IMR-90 (cell line): ENCODE measurements at regions not wholly inside any gene's neighbourhood (a gene's known extent, or its start where the extent isn't known, plus 50 kb on each side); places are given as distances from the start of the nearest gene placed in this dataset.

Source experiments
- ATAC-seq: fragments of 200-7000 bp; cut with Tn5 transposase; 2 replicates; pipeline ENCODE4 v1.9.1; 2020; ENCODE audit warnings: low read depth, mild to moderate bottlenecking, moderate library complexity
- BruUV-seq: library from RNA; stranded (reverse); fragments of 400-500 nt; replicated peaks from 2 replicates; lab custom pipeline; 2021; lab: Mats Ljungman, UMichigan
- CTCF ChIA-PET: fragments of 300-600 bp; formaldehyde crosslinking; extraction: SDS; loops from one replicate; lab custom pipeline; 2021; ENCODE audit warnings: antibody characterized with exemption; lab: Yijun Ruan, JAX
- POLR2A ChIA-PET: fragments of 300-600 bp; sonication (Branson Sonifier 250); formaldehyde crosslinking; loops from one replicate; lab custom pipeline; 2022; ENCODE audit warnings: antibody characterized with exemption; ENCODE audit not compliant: unreplicated experiment; lab: Charles Lee
- DNase-seq: peaks from one replicate; pipeline ENCODE4 v3.0.0; 2013
- H2AFZ ChIP-seq: replicated peaks from 2 replicates; pipeline ENCODE3; 2013; ENCODE audit warnings: low read length, mild to moderate bottlenecking; ENCODE audit not compliant: poor library complexity
- H2AK5ac ChIP-seq: 2 replicates; pipeline ENCODE4 v1.6.1; 2013; ENCODE audit warnings: low read depth, low read length, inconsistent platforms
- H2AK9ac ChIP-seq: replicated peaks from 2 replicates; pipeline ENCODE3; 2013; ENCODE audit warnings: mild to moderate bottlenecking, low read depth, low read length, moderate library complexity; ENCODE audit not compliant: poor library complexity
- H2BK120ac ChIP-seq: 2 replicates; pipeline ENCODE4 v1.6.1; 2013; ENCODE audit warnings: low read depth, low read length, inconsistent platforms
- H2BK15ac ChIP-seq: 3 replicates; pipeline ENCODE4 v1.6.1; 2013; ENCODE audit warnings: low read depth, low read length, inconsistent platforms
- H2BK20ac ChIP-seq: 2 replicates; pipeline ENCODE4 v1.6.1; 2013; ENCODE audit warnings: low read depth, mild to moderate bottlenecking, inconsistent platforms, low read length, moderate library complexity
- H2BK5ac ChIP-seq: 2 replicates; pipeline ENCODE4 v1.6.1; 2013; ENCODE audit warnings: mild to moderate bottlenecking, low read depth, low read length, inconsistent platforms; ENCODE audit not compliant: poor library complexity, severe bottlenecking
- H3K14ac ChIP-seq: replicated peaks from 2 replicates; pipeline ENCODE4 v1.6.1; 2013; ENCODE audit warnings: low read depth, low read length, inconsistent platforms
- H3K18ac ChIP-seq: 2 replicates; pipeline ENCODE4 v1.6.1; 2013; ENCODE audit warnings: low read depth, low read length, control low read depth
- H3K23ac ChIP-seq: 2 replicates; pipeline ENCODE4 v1.6.1; 2013; ENCODE audit warnings: low read depth, low read length, inconsistent platforms
- H3K27ac ChIP-seq: 2 replicates; pipeline ENCODE4 v1.5.1; 2013; ENCODE audit warnings: mild to moderate bottlenecking, control low read depth, low read length; ENCODE audit not compliant: insufficient read depth
- H3K27me3 ChIP-seq: 2 replicates; pipeline ENCODE4 v1.6.1; 2013; ENCODE audit warnings: low read length; ENCODE audit not compliant: control insufficient read depth, insufficient read depth
- H3K36me3 ChIP-seq: 2 replicates; pipeline ENCODE4 v1.6.1; 2013; ENCODE audit warnings: low read length, mixed read lengths; ENCODE audit not compliant: control insufficient read depth, insufficient read depth
- H3K4ac ChIP-seq: 2 replicates; pipeline ENCODE4 v1.6.1; 2013; ENCODE audit warnings: low read depth, low read length, inconsistent platforms
- H3K4me1 ChIP-seq: 2 replicates; pipeline ENCODE4 v1.6.1; 2013; ENCODE audit warnings: low read length, mixed read lengths; ENCODE audit not compliant: control insufficient read depth, insufficient read depth
- H3K4me2 ChIP-seq: 2 replicates; pipeline ENCODE4 v1.6.1; 2013; ENCODE audit warnings: low read depth, mild to moderate bottlenecking, control low read depth, low read length, moderate library complexity
- H3K4me3 ChIP-seq: 2 replicates; pipeline ENCODE4 v1.5.1; 2013; ENCODE audit warnings: low read depth, mild to moderate bottlenecking, control low read depth, low read length, moderate library complexity; ENCODE audit not compliant: insufficient read depth
- H3K56ac ChIP-seq: 2 replicates; pipeline ENCODE4 v1.6.1; 2013; ENCODE audit warnings: low read length, inconsistent platforms; ENCODE audit not compliant: insufficient read depth; ENCODE audit errors: extremely low read depth
- H3K79me1 ChIP-seq, 2 experiments: 2 replicates each; pipeline ENCODE4 v1.6.1; 2013; ENCODE audit warnings: low read length in 2 of 2, inconsistent platforms in 1 of 2, low read depth in 1 of 2
- H3K9ac ChIP-seq: 2 replicates; pipeline ENCODE4 v1.6.1; 2013; ENCODE audit warnings: low read depth, low read length, control low read depth
- H3K9me1 ChIP-seq: 2 replicates; pipeline ENCODE4 v1.6.1; 2013; ENCODE audit warnings: low read length, inconsistent platforms; ENCODE audit not compliant: insufficient read depth
- H3K9me3 ChIP-seq: 2 replicates; pipeline ENCODE4 v1.6.1; 2013; ENCODE audit warnings: low read length; ENCODE audit not compliant: control insufficient read depth, insufficient read depth
- H4K20me1 ChIP-seq: 2 replicates; pipeline ENCODE4 v1.6.1; 2013; ENCODE audit warnings: low read length, inconsistent platforms; ENCODE audit not compliant: insufficient read depth
- H4K5ac ChIP-seq: 2 replicates; pipeline ENCODE4 v1.6.1; 2013; ENCODE audit warnings: mild to moderate bottlenecking, low read depth, low read length, control low read depth
- H4K8ac ChIP-seq, 2 experiments: 2 replicates each; pipeline ENCODE4 v1.6.1; 2013; ENCODE audit warnings: low read depth in 2 of 2, low read length in 2 of 2, control low read depth in 1 of 2, inconsistent platforms in 1 of 2
- H4K91ac ChIP-seq: 2 replicates; pipeline ENCODE4 v1.6.1; 2013; ENCODE audit warnings: low read depth, low read length, inconsistent platforms; ENCODE audit not compliant: insufficient read depth
- BHLHE40 ChIP-seq: fragments of 150-350 bp; IDR thresholded peaks from 2 replicates; pipeline ENCODE4 v1.6.1; 2016; ENCODE audit warnings: mild to moderate bottlenecking, low read depth, low read length
- CEBPB ChIP-seq: IDR thresholded peaks from 2 replicates; pipeline ENCODE4 v1.6.1; 2012; ENCODE audit warnings: low read depth, low read length, improper control_type of control experiment
- CHD1 ChIP-seq: IDR thresholded peaks from 2 replicates; pipeline ENCODE4 v1.6.1; 2012; ENCODE audit warnings: low read depth, low read length, improper control_type of control experiment
- CTCF ChIP-seq: conservative IDR thresholded peaks from 2 replicates; pipeline ENCODE4 v1.5.1; 2012; ENCODE audit warnings: mild to moderate bottlenecking, low read depth, low read length, improper control_type of control experiment
- FOS ChIP-seq: fragments of 150-350 bp; IDR thresholded peaks from 2 replicates; pipeline ENCODE4 v1.6.1; 2016; ENCODE audit warnings: low read depth, low read length
- MXI1 ChIP-seq: IDR thresholded peaks from 2 replicates; pipeline ENCODE4 v1.6.1; 2012; ENCODE audit warnings: low read depth, mild to moderate bottlenecking, low read length, moderate library complexity, borderline replicate concordance
- NFE2L2 ChIP-seq: fragments of 150-350 bp; IDR thresholded peaks from 2 replicates; pipeline ENCODE4 v1.6.1; 2016; ENCODE audit warnings: low read depth, mild to moderate bottlenecking, low read length
- POLR2A ChIP-seq: IDR thresholded peaks from 2 replicates; pipeline ENCODE4 v1.6.1; 2012; ENCODE audit warnings: mild to moderate bottlenecking, low read depth, low read length
- RAD21 ChIP-seq: IDR thresholded peaks from 2 replicates; pipeline ENCODE4 v1.6.1; 2012; ENCODE audit warnings: low read length, improper control_type of control experiment
- RFX5 ChIP-seq: IDR thresholded peaks from 2 replicates; pipeline ENCODE4 v1.8.0; 2012; ENCODE audit warnings: low read depth, mild to moderate bottlenecking, low read length, moderate library complexity
- SMC3 ChIP-seq: fragments of 150-350 bp; IDR thresholded peaks from 2 replicates; pipeline ENCODE4 v1.6.1; 2016; ENCODE audit warnings: low read depth, mild to moderate bottlenecking, antibody characterized with exemption, low read length, moderate library complexity
- USF2 ChIP-seq: fragments of 150-350 bp; IDR thresholded peaks from 2 replicates; pipeline ENCODE4 v1.6.1; 2017; ENCODE audit warnings: mild to moderate bottlenecking, antibody characterized with exemption, low read length, low read depth
- WGBS, 2 experiments: methylation state at CpG; one replicate each; pipeline versions ENCODE4 v1.1.5 to v1.1.7; 2013; ENCODE audit warnings: missing lambda C conversion rate in 2 of 2; ENCODE audit not compliant: insufficient read length in 1 of 2; ENCODE audit errors: extremely low coverage in 2 of 2; 5-methylcytosine and 5-hydroxymethylcytosine counted together
- dilution Hi-C: fragments of 300-500 bp; cut with HindIII; formaldehyde crosslinking; loops from one replicate; pipeline ENCODE4 v1.14.3; 2018; ENCODE audit warnings: low sequenced_read_pairs; ENCODE audit not compliant: unreplicated experiment
- in situ Hi-C: fragments of 300-500 bp; cut with MboI; formaldehyde crosslinking; loops from 3 replicates; pipeline ENCODE4 v1.14.3; 2019; ENCODE audit warnings: low sequenced_read_pairs, inconsistent platforms, mixed read lengths
- intact Hi-C: fragments of 100-400 bp; cut with micrococcal nuclease; formaldehyde crosslinking; loops from 2 replicates; pipeline ENCODE4 v1.10.0; 2022

GRCh38 chrX:3250966-3251365, 95.5 kb downstream of the MXRA5 start:
- Histone ChIP-seq H2BK20ac (no peak overlapping the region), H3K18ac (no peak overlapping the region), H2BK120ac (no peak overlapping the region), H4K8ac (no peak overlapping the region), H4K5ac (no peak overlapping the region), H3K4me3 (no peak overlapping the region), H2BK5ac (no peak overlapping the region), H3K4me1 (peaks cover 2% of the 10 kb centered on the region; the same call in 1 of the 2 replicates), H3K9ac (no peak overlapping the region), H2AFZ (no peak overlapping the region), H3K56ac (no peak overlapping the region), H3K36me3 (no peaks in the 10 kb centered on the region), H3K9me1 (no peaks in the 10 kb centered on the region), H2AK5ac (no peak overlapping the region), H3K4me2 (no peak overlapping the region), H3K79me1 (no peaks in the 10 kb centered on the region), H4K20me1 (no peaks in the 10 kb centered on the region), H3K14ac (no peak overlapping the region), H3K27ac (no peak overlapping the region), H4K91ac (no peak overlapping the region), H3K27me3 (no peaks in the 10 kb centered on the region), H3K23ac (no peak overlapping the region), H2AK9ac (no peak overlapping the region), H3K4ac (no peak overlapping the region), H2BK15ac (no peak overlapping the region), H3K9me3 (peaks cover 1% of the 10 kb centered on the region; the same call in 1 of the 2 replicates)
- no TSS peak for BruUV-seq
- POLR2A ChIA-PET, result no interaction called here
- TF ChIP-seq MXI1, result no peak
- no peak for TF ChIP-seq FOS
- no peak for TF ChIP-seq USF2
- no peak for TF ChIP-seq NFE2L2
- TF ChIP-seq CEBPB, result no peak
- no peak for TF ChIP-seq POLR2A
- TF ChIP-seq BHLHE40, result no peak
- no peak for TF ChIP-seq SMC3
- no peak for TF ChIP-seq CTCF
- TF ChIP-seq RAD21, result no peak
- TF ChIP-seq RFX5, result no peak
- no peak for TF ChIP-seq CHD1
- peak; percentile 32 for DNase-seq
- in situ Hi-C loops, result no loop called here
- dilution Hi-C loops, result no loop called here
- no peak for ATAC-seq
- CTCF ChIA-PET, result no interaction called here
- no CpG with 5 or more reads among the region's 2 CpGs for WGBS, 2 experiments
- intact Hi-C loops, result no loop called here
